ENCODE measurements at regions not wholly inside any gene's neighbourhood (a gene's known extent, or its start where the extent isn't known, plus 50 kb on each side); places are given as distances from the start of the nearest gene placed in this dataset.
"Not testable (repeated sequence)": the region's sequence is repeated elsewhere in the genome, so short reads cannot be mapped to it uniquely, and the experiment has no call there.

DNA sequence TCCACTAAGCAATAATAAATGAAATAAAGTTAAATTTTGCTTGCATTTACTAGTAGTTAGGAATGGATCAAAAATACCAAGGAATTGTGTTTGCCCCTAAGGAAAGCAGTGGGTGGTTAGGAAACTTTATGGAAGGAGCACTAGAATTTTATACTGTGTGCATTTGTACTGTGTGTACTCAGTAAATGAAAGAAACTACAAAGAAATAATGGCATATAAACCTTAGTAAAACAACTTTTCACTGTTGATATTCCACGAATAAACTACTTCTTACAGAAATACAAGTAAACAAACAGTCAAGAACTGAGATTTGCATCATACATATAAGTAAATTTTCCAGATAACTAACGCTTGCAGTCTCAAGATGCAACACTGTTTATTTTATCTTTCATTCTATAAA is 103.7 kb upstream of the PARP8 start:
- POLR2A ChIA-PET, result no interaction called here
- intact Hi-C loops (cut with micrococcal nuclease), result no loop called here
- CTCF ChIA-PET, result no interaction called here
- Mint-ChIP-seq H3K27me3 (no peaks in the 10 kb centered on the region), H3K36me3 (peaks cover 2% of the 10 kb centered on the region), H3K4me1 (ENCODE audit: low read depth) (peaks cover 26% of the 10 kb centered on the region), H3K4me3 (no peak overlapping the region), H3K9me3 (no peaks in the 10 kb centered on the region), H3K27ac (no peak overlapping the region)
- DNase-seq, result no peak

DNA sequence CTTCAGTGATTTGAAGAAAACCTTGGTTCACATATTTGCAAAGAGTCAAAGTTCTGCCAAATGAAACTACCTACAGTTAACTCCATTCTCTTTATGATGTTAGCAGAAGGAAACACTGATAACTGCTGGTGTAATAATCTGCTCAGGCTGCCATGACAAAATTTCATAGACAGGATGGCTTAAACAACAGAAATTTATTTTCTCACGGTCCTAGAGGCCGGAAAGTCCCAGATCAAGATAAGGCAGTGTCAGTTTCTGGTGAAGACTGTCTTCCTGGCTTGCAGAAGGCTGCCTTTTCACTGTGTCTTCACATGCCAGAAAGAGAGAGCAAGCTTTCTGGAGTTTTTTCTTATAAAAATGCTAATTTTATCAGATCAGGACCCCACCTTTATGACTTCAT is 102.4 kb upstream of the PARP8 start:
- POLR2A ChIA-PET, result no interaction called here
- DNase-seq, result peak; percentile 34
- intact Hi-C loops (cut with micrococcal nuclease), result no loop called here

GRCh38 chr5:50564558-50564957 is 101.9 kb upstream of the PARP8 start:
- no peak for DNase-seq
- no peak overlapping the region for H3K27ac Mint-ChIP-seq
- H3K27me3 Mint-ChIP-seq, result no peaks in the 10 kb centered on the region
- H3K4me1 Mint-ChIP-seq (ENCODE audit: low read depth), result peaks cover 28% of the 10 kb centered on the region
- intact Hi-C loops (cut with micrococcal nuclease), result no loop called here
- ChIA-PET POLR2A (no interaction called here), CTCF (no interaction called here)
- peaks cover 2% of the 10 kb centered on the region for H3K36me3 Mint-ChIP-seq
- H3K9me3 Mint-ChIP-seq, result peaks cover 5% of the 10 kb centered on the region
- H3K4me3 Mint-ChIP-seq, result no peak overlapping the region

More for the DNA sequence above, 102.4 kb upstream of the PARP8 start:
- H3K9me3 Mint-ChIP-seq, result peaks cover 5% of the 10 kb centered on the region
- peaks cover 2% of the 10 kb centered on the region for H3K36me3 Mint-ChIP-seq
- no peak overlapping the region for H3K27ac Mint-ChIP-seq
- H3K27me3 Mint-ChIP-seq, result no peaks in the 10 kb centered on the region
- CTCF ChIA-PET, result no interaction called here
- no peak overlapping the region for H3K4me3 Mint-ChIP-seq
- H3K4me1 Mint-ChIP-seq (ENCODE audit: low read depth), result peaks cover 28% of the 10 kb centered on the region

DNA sequence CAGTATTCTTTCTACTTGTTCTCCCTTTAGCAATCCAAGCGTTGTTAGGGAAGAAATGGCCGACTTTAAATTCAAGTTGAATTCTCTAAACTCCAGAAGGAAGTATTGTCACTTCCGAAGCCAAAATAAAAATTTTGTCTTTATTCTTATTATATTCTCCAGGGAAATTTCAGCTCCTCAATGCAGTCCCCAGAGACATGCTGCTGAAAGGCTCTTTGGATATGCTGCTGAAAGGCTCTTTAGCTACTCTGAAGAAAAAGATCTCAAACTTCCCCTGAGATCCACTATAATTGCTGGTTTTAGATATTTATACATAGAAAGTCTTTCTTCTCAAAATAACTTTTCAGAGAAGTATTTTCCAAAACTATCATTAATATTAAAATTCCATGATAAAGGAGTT is 92.3 kb upstream of the PARP8 start:
- ChIA-PET POLR2A (no interaction called here), CTCF (no interaction called here)
- peaks cover 15% of the 10 kb centered on the region for H3K4me1 Mint-ChIP-seq (ENCODE audit: low read depth)
- no peaks in the 10 kb centered on the region for H3K36me3 Mint-ChIP-seq
- no peak overlapping the region for H3K27ac Mint-ChIP-seq
- intact Hi-C loops (cut with micrococcal nuclease), result no loop called here
- no peaks in the 10 kb centered on the region for H3K27me3 Mint-ChIP-seq
- DNase-seq, result no peak
- no peak overlapping the region for H3K4me3 Mint-ChIP-seq
- peaks cover 2% of the 10 kb centered on the region for H3K9me3 Mint-ChIP-seq

DNA sequence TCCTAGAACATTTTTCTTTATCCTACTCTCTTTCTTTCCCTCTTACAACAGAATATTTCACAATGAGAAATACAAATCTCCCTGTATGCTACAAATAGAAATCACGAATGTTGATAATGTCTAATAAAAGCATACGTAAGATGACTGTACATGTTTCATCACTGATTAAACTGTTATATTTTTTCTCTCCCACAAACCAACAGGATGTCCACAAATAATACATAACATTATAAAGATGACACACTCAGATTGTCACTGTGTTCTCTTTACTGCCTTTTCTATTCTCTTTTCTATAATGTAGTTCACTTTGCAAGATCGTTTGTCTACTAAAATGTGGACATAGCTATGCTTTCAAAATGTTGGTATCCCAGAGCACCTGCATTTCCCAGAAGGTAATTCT is 90.7 kb upstream of the PARP8 start:
- Mint-ChIP-seq H3K9me3 (peaks cover 5% of the 10 kb centered on the region), H3K36me3 (no peaks in the 10 kb centered on the region), H3K27me3 (no peaks in the 10 kb centered on the region), H3K4me3 (no peak overlapping the region), H3K4me1 (ENCODE audit: low read depth) (peaks cover 15% of the 10 kb centered on the region), H3K27ac (no peak overlapping the region)
- CTCF ChIA-PET, result no interaction called here
- DNase-seq, result no peak
- POLR2A ChIA-PET, result no interaction called here
- intact Hi-C loops (cut with micrococcal nuclease), result loop anchor here (5.0 kb wide), 1 partner anchor 172 kb away; no protein-coding TSS in a partner anchor

GRCh38 chr5:50576265-50576664 is 90.2 kb upstream of the PARP8 start:
- H3K36me3 Mint-ChIP-seq, result no peaks in the 10 kb centered on the region
- intact Hi-C loops (cut with micrococcal nuclease), result loop anchor here (5.0 kb wide), 1 partner anchor 171 kb away; no protein-coding TSS in a partner anchor
- no peaks in the 10 kb centered on the region for H3K27me3 Mint-ChIP-seq
- CTCF ChIA-PET, result no interaction called here
- POLR2A ChIA-PET, result interaction anchor here (0.6 kb wide), 1 partner anchor 28 kb away, joined by 3 read pairs; no protein-coding TSS in a partner anchor
- no peak overlapping the region for H3K4me3 Mint-ChIP-seq
- DNase-seq, result no peak
- no peak overlapping the region for H3K27ac Mint-ChIP-seq
- H3K9me3 Mint-ChIP-seq, result peaks cover 5% of the 10 kb centered on the region
- peaks cover 15% of the 10 kb centered on the region for H3K4me1 Mint-ChIP-seq (ENCODE audit: low read depth)

DNA sequence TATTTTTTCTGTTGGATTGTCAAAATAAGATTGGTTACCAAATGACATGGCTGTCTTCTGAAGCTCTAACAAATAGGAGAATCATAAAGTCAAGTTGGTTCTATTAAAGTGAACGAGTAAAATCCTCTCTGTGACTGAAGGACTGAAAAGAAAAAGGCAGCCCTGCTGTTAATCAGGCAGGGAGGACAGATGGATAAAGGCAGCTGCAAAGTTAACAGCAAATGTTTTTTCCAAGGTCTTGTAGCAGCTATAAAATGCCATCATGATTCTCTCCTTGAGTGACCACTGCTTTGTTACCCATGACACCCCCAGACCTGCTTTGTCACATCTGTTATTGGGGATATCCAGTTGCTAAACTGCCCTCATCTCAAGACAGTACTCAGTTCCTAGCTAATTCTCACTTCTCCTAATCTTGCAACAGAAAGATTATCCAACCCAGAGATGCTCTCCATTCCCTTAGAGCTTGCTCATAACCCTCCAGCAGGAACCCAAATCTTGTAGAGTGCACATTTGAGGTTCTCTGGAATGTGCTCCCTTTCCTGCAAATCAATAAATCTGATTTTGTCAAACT is 89.7 kb upstream of the PARP8 start:
- CTCF ChIA-PET, result interaction anchor here (1.1 kb wide), 1 partner anchor 19 kb away, joined by 3 read pairs; no protein-coding TSS in a partner anchor
- H3K4me3 Mint-ChIP-seq, result no peak overlapping the region
- intact Hi-C loops (cut with micrococcal nuclease), result loop anchor here (5.0 kb wide), 1 partner anchor 171 kb away; no protein-coding TSS in a partner anchor
- H3K9me3 Mint-ChIP-seq, result peaks cover 5% of the 10 kb centered on the region
- H3K27me3 Mint-ChIP-seq, result no peaks in the 10 kb centered on the region
- no peak for DNase-seq
- H3K27ac Mint-ChIP-seq, result no peak overlapping the region
- H3K4me1 Mint-ChIP-seq (ENCODE audit: low read depth), result peaks cover 17% of the 10 kb centered on the region
- H3K36me3 Mint-ChIP-seq, result no peaks in the 10 kb centered on the region
- POLR2A ChIA-PET, result interaction anchor here (0.6 kb wide), 1 partner anchor 29 kb away, joined by 3 read pairs; no protein-coding TSS in a partner anchor

- H3K27ac Mint-ChIP-seq, result no peak overlapping the region
- peaks cover 5% of the 10 kb centered on the region for H3K9me3 Mint-ChIP-seq
- POLR2A ChIA-PET, result no interaction called here
- no peaks in the 10 kb centered on the region for H3K36me3 Mint-ChIP-seq
- DNase-seq, result no peak
- H3K4me3 Mint-ChIP-seq, result no peak overlapping the region
- H3K27me3 Mint-ChIP-seq, result no peaks in the 10 kb centered on the region
- H3K4me1 Mint-ChIP-seq (ENCODE audit: low read depth), result peaks cover 19% of the 10 kb centered on the region
- intact Hi-C loops (cut with micrococcal nuclease), result no loop called here
- CTCF ChIA-PET, result no interaction called here
These were observed 85.9 kb upstream of the PARP8 start for GRCh38 chr5:50580506-50580905.

GRCh38 chr5:50581845-50582244 is 84.6 kb upstream of the PARP8 start:
- H3K4me3 Mint-ChIP-seq, result peak overlapping the region; percentile 3
- H3K27ac Mint-ChIP-seq; H3K27me3 Mint-ChIP-seq; intact Hi-C loops (cut with micrococcal nuclease); H3K36me3 Mint-ChIP-seq; POLR2A ChIA-PET; H3K4me1 Mint-ChIP-seq (ENCODE audit: low read depth); DNase-seq; H3K9me3 Mint-ChIP-seq: not testable (repeated sequence)
- CTCF ChIA-PET, result interaction anchor here (1.5 kb wide), 1 partner anchor 141 kb away, joined by 4 read pairs; the partner anchor contains the start of gene EMB

DNA sequence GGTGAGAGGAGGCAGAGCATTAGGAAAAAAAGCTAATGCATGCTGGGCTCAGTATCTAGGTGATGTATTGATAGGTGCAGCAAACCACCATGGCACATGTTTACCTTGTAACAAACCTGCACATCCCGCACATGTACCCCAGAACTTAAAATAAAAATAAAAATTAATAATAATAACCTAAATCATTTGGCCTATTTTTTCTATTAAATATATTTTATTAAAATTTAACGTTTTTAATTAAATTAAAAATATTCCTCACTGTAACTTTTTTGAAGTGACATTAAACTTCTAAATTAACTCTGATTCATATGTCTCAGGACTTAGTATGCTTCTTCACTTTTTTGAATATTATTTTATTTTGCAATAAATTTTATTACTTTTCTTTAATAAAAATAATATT is 83.7 kb upstream of the PARP8 start:
- H3K4me3 Mint-ChIP-seq, result no peak overlapping the region
- POLR2A ChIA-PET, result no interaction called here
- no peak for DNase-seq
- H3K36me3 Mint-ChIP-seq, result no peaks in the 10 kb centered on the region
- H3K9me3 Mint-ChIP-seq, result peaks cover 5% of the 10 kb centered on the region
- H3K27ac Mint-ChIP-seq, result no peak overlapping the region
- H3K4me1 Mint-ChIP-seq (ENCODE audit: low read depth), result peaks cover 4% of the 10 kb centered on the region
- no peaks in the 10 kb centered on the region for H3K27me3 Mint-ChIP-seq
- intact Hi-C loops (cut with micrococcal nuclease), result no loop called here
- CTCF ChIA-PET, result interaction anchor here (1.5 kb wide), 1 partner anchor 142 kb away, joined by 4 read pairs; the partner anchor contains the start of gene EMB

DNA sequence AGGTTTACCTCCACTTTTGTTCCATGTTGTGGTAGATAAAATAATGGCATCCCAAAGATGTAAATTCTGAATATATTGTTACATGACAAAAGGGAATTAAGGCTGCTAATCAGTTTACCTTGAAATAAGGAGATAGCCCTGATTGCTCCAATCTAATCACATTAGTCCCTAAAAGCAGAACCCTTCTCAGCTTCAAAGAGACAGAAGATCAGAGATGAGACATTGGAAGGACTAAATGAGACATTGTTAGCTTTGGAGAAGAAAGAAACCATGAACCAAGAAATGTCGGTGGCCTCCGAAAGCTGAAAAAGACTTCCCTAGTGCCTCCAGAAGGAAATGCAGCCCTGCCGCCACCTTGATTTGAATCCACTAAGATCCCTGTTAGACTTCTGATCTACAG is 82.8 kb upstream of the PARP8 start:
- intact Hi-C loops (cut with micrococcal nuclease), result no loop called here
- H3K27ac Mint-ChIP-seq, result no peak overlapping the region
- peaks cover 5% of the 10 kb centered on the region for H3K9me3 Mint-ChIP-seq
- ChIA-PET POLR2A (no interaction called here), CTCF (no interaction called here)
- no peak for DNase-seq
- no peaks in the 10 kb centered on the region for H3K27me3 Mint-ChIP-seq
- no peak overlapping the region for H3K4me3 Mint-ChIP-seq
- H3K36me3 Mint-ChIP-seq, result no peaks in the 10 kb centered on the region
- H3K4me1 Mint-ChIP-seq (ENCODE audit: low read depth), result peaks cover 4% of the 10 kb centered on the region

GRCh38 chr5:50588471-50588870 is 78.0 kb upstream of the PARP8 start:
- POLR2A ChIA-PET, CTCF ChIA-PET, H3K9me3 Mint-ChIP-seq: not testable (repeated sequence)

GRCh38 chr5:50590444-50591189 is 75.8 kb upstream of the PARP8 start:
- H3K27me3 Mint-ChIP-seq, POLR2A ChIA-PET, H3K9me3 Mint-ChIP-seq, DNase-seq, H3K36me3 Mint-ChIP-seq, CTCF ChIA-PET: not testable (repeated sequence)
- H3K27ac Mint-ChIP-seq, result peak overlapping the region; percentile 76
- intact Hi-C loops (cut with micrococcal nuclease), result loop anchor here (2.0 to 10.0 kb wide), 3 partner anchors 47 to 160 kb away; no protein-coding TSS in a partner anchor
- peaks cover 51% of the 10 kb centered on the region for H3K4me1 Mint-ChIP-seq (ENCODE audit: low read depth)
- H3K4me3 Mint-ChIP-seq, result peak overlapping the region; percentile 30

More at GRCh38 chr5:50588471-50588870, 78.0 kb upstream of the PARP8 start:
- H3K27ac Mint-ChIP-seq; H3K27me3 Mint-ChIP-seq; DNase-seq; H3K36me3 Mint-ChIP-seq; H3K4me3 Mint-ChIP-seq; intact Hi-C loops (cut with micrococcal nuclease): not testable (repeated sequence)
- peaks cover 38% of the 10 kb centered on the region for H3K4me1 Mint-ChIP-seq (ENCODE audit: low read depth)

Data from activated CD4-positive, alpha-beta memory T cell treated with anti-CD3 and anti-CD28 coated beads for 36 hours (primary cell).